Loucy (cell line): ENCODE measurements at regions not wholly inside any gene's neighbourhood (a gene's known extent, or its start where the extent isn't known, plus 50 kb on each side); places are given as distances from the start of the nearest gene placed in this dataset.

ENCODE experiments used
- EZH2phosphoT487 ChIP-seq: fragments of 200-600 bp; IDR thresholded peaks from 2 replicates; pipeline ENCODE4 v1.6.1; 2018; ENCODE audit warnings: antibody characterized with exemption, mild to moderate bottlenecking, moderate library complexity, borderline replicate concordance
- TF ChIP-seq, protein P1 (sequence below): fragments of 200-600 bp; sonication (generic); conservative IDR thresholded peaks from 2 replicates; pipeline ENCODE4 v1.5.1; 2014; ENCODE audit warnings: mild to moderate bottlenecking, antibody characterized with exemption, low read length

DNA sequence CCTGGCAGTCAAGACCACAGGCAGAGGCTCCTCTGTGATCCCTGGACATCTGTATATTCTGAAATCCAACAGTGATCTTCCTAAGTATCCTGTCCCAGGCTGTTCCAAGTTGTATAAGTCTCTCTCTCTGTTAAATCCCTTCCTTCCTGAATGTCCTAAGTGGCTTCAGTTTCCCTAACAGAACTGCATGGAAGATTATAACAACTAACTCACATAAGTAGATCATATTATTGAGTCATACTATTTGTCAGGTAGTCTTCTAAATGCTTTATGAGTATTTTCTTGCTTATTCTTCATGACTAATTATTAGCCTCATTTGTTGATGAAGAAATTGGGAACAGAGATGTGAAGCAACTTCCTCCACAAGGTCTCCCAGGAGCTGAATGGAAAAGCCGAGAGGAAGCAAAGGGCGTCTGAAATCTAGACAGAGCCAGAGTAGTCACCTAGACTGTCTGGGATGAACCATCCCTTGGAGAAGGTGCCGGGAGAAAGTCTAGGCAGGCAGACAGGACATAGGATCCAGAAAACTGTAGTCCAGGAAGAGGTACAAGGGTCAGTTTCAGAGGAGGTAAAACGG is 93.2 kb upstream of the FAT3 start:
- TF ChIP-seq, protein P1, sequence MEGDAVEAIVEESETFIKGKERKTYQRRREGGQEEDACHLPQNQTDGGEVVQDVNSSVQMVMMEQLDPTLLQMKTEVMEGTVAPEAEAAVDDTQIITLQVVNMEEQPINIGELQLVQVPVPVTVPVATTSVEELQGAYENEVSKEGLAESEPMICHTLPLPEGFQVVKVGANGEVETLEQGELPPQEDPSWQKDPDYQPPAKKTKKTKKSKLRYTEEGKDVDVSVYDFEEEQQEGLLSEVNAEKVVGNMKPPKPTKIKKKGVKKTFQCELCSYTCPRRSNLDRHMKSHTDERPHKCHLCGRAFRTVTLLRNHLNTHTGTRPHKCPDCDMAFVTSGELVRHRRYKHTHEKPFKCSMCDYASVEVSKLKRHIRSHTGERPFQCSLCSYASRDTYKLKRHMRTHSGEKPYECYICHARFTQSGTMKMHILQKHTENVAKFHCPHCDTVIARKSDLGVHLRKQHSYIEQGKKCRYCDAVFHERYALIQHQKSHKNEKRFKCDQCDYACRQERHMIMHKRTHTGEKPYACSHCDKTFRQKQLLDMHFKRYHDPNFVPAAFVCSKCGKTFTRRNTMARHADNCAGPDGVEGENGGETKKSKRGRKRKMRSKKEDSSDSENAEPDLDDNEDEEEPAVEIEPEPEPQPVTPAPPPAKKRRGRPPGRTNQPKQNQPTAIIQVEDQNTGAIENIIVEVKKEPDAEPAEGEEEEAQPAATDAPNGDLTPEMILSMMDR = no peak
- TF ChIP-seq EZH2phosphoT487 = no peak
